Common myeloid progenitor, CD34-positive (primary cell): ENCODE measurements at regions not wholly inside any gene's neighbourhood (a gene's known extent, or its start where the extent isn't known, plus 50 kb on each side); places are given as distances from the start of the nearest gene placed in this dataset.

Experiments
- CTCF ChIA-PET: fragments of 350-600 bp; sonication (Branson Sonifier 250); formaldehyde crosslinking; loops from one replicate; lab custom pipeline; 2021; ENCODE audit warnings: antibody characterized with exemption; lab: Charles Lee
- POLR2A ChIA-PET: fragments of 350-600 bp; sonication (Branson Sonifier 250); formaldehyde crosslinking; loops from one replicate; lab custom pipeline; 2021; ENCODE audit warnings: antibody characterized with exemption; lab: Charles Lee
- DNase-seq, 3 donors: peaks; one replicate each; pipeline versions ENCODE4 v3.0.0 to v3.0.0-alpha.2; 2013
- H3K27ac ChIP-seq, 2 experiments: 1 replicate in 1 of 2; 2 replicates in 1 of 2; pipeline ENCODE4 v1.7.0; 2013; ENCODE audit warnings: inconsistent platforms in 2 of 2, low read length in 2 of 2, mild to moderate bottlenecking in 2 of 2, low read depth in 1 of 2, moderate library complexity in 1 of 2; ENCODE audit not compliant: severe bottlenecking in 2 of 2, insufficient read depth in 1 of 2, poor library complexity in 1 of 2
- H3K27me3 ChIP-seq, 5 experiments: replicated peaks in 2 of 5; 1 replicate in 3 of 5; 2 replicates in 2 of 5; pipeline versions ENCODE4 v1.6.1 to v1.7.0; 2013; ENCODE audit warnings: low read length in 4 of 5, mild to moderate bottlenecking in 2 of 5, moderate library complexity in 2 of 5, inconsistent platforms in 1 of 5; ENCODE audit not compliant: insufficient read depth in 5 of 5, control insufficient read depth in 4 of 5
- H3K36me3 ChIP-seq, 4 experiments: 1 replicate in 2 of 4; 2 replicates in 2 of 4; pipeline versions ENCODE4 v1.6.1 to v1.7.0; 2013; ENCODE audit warnings: low read length in 3 of 4, control low read depth in 1 of 4, mild to moderate bottlenecking in 1 of 4; ENCODE audit not compliant: control insufficient read depth in 4 of 4, insufficient read depth in 4 of 4
- H3K4me1 ChIP-seq, 4 experiments: 1 replicate in 3 of 4; 2 replicates in 1 of 4; pipeline versions ENCODE4 v1.6.1 to v1.7.1; 2013; ENCODE audit warnings: low read length in 3 of 4, mild to moderate bottlenecking in 3 of 4, control low read depth in 1 of 4, inconsistent platforms in 1 of 4, moderate library complexity in 1 of 4; ENCODE audit not compliant: control insufficient read depth in 4 of 4, insufficient read depth in 4 of 4; ENCODE audit errors: control extremely low read depth in 1 of 4
- H3K4me3 ChIP-seq, 7 experiments: 1 replicate in 4 of 7; 2 replicates in 3 of 7; pipeline versions ENCODE4 v1.5.1 to v1.7.0; 2013; ENCODE audit warnings: mild to moderate bottlenecking in 7 of 7, low read length in 6 of 7, moderate library complexity in 6 of 7, inconsistent platforms in 2 of 7, low read depth in 2 of 7, control low read depth in 1 of 7; ENCODE audit not compliant: insufficient read depth in 4 of 7, control insufficient read depth in 1 of 7; ENCODE audit errors: extremely low read depth in 1 of 7
- H3K9me3 ChIP-seq, 5 experiments: 1 replicate in 4 of 5; 2 replicates in 1 of 5; pipeline versions ENCODE4 v1.6.1 to v1.7.1; 2013; ENCODE audit warnings: low read length in 4 of 5, mild to moderate bottlenecking in 2 of 5, inconsistent platforms in 1 of 5, low read depth in 1 of 5, moderate library complexity in 1 of 5; ENCODE audit not compliant: control insufficient read depth in 4 of 5, insufficient read depth in 2 of 5; ENCODE audit errors: control extremely low read depth in 1 of 5
- WGBS: methylation state at CpG from one replicate; pipeline ENCODE4 v1.1.5; 2013; ENCODE audit not compliant: insufficient coverage; 5-methylcytosine and 5-hydroxymethylcytosine counted together

DNA sequence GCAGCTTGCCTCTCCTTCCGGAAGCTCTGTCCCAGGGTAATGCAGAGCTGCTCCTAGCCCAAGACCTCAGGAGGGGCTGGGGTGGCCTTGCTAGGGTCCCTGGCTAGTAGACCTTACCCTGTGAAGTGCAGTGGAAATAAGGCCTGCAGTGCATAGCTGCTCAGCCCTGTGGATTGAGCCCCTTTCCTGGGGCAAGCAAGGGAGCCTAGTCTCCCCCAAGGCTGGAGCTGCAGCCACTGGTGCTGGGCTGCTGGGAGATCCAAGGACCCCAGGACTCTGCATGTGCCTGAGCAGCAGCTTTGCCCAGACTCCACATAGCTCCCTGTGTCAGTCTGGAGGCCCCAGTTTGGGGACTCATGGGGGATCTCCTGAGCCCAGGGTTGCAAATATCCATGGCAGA is 57.9 kb downstream of the FANCF start:
- Histone ChIP-seq H3K4me3 (no peak overlapping the region), H3K4me1 (no peaks in the 10 kb centered on the region), H3K27ac (no peak overlapping the region), H3K9me3 (no peaks in the 10 kb centered on the region), H3K36me3 (no peaks in the 10 kb centered on the region), H3K27me3 (no peaks in the 10 kb centered on the region)
- WGBS: 89% methylated on average over 1 of the region's 1 CpG
- no peak for DNase-seq
- CTCF ChIA-PET: no interaction called here
- POLR2A ChIA-PET: no interaction called here

DNA sequence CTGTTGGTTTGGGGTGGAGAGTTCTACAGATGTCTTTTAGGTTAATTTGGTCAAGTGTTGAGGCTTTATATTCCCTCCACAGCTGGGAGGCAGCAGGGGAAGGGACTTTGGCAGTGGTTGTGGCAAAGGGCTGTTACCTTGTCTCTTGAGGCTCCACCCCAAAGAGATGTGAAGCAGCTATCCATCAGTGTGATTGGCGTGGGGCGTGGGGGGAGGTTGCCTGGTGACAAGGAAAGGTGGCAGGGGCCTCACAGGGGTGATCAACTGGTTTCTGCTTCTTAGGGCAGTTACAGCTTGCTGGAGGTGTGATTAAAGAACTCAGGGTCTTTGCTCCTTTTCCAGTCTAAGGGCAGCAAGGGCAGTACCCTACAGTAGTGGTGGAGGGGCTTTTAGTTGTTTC is 59.3 kb downstream of the FANCF start:
- no peaks in the 10 kb centered on the region for H3K4me1 ChIP-seq
- ChIA-PET CTCF (no interaction called here), POLR2A (no interaction called here)
- DNase-seq: no peak
- WGBS: 42% methylated on average over 2 of the region's 2 CpGs
- H3K9me3 ChIP-seq: no peaks in the 10 kb centered on the region
- no peaks in the 10 kb centered on the region for H3K27me3 ChIP-seq
- no peak overlapping the region for H3K27ac ChIP-seq
- H3K36me3 ChIP-seq: no peaks in the 10 kb centered on the region
- no peak overlapping the region for H3K4me3 ChIP-seq

DNA sequence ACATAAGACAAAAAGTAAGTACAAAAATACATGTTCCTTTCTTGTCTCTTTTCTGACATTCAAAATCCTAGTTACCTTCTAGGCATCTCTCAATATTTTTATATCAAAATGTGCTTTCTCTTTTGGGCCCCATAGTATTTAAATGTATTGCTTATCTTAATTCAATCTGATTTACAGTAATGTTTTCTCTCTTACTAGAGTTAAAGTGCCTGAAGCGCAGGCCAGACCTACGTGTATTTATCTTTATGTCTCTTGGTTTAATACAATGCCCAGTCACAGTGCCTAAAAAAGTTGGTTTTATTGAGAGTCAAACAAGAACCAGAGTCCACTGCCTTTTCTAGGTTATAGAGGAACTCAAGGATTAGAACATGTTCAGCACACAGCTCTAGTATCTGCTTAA is 64.3 kb downstream of the FANCF start:
- no peak overlapping the region for H3K4me3 ChIP-seq
- H3K27ac ChIP-seq: no peak overlapping the region
- no peak for DNase-seq
- ChIA-PET CTCF (interaction anchor here (1.0 kb wide), 1 partner anchor 224 kb away, joined by 3 read pairs; no protein-coding TSS in a partner anchor), POLR2A (no interaction called here)
- no peaks in the 10 kb centered on the region for H3K4me1 ChIP-seq
- no peaks in the 10 kb centered on the region for H3K36me3 ChIP-seq
- no peaks in the 10 kb centered on the region for H3K9me3 ChIP-seq
- WGBS: no CpG with 5 or more reads among the region's 2 CpGs
- no peaks in the 10 kb centered on the region for H3K27me3 ChIP-seq

DNA sequence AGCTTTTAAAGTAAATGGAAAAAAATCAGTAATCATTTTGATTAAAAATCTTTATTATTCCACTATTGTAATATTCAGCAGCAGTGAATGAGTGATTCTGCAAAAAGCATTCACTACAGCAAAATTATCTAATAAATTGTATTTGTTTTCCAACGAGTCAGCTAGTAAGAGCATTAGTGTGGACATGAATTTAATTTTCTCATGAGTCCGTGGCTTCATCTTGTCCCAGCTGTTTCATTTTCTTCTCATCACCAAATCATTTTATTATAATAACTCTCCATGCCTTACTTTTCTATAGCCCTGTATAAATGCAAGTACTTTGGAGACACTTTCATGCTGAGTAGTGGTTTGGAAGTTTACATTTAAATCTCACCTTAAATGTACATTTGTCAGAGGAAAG is 66.2 kb downstream of the FANCF start:
- Histone ChIP-seq H3K9me3 (no peaks in the 10 kb centered on the region), H3K27ac (no peak overlapping the region), H3K36me3 (no peaks in the 10 kb centered on the region), H3K27me3 (peaks cover 0 to 3% (median 0%) of the 10 kb centered on the region in 5 experiments), H3K4me3 (no peak overlapping the region), H3K4me1 (no peaks in the 10 kb centered on the region)
- POLR2A ChIA-PET: interaction anchor here (0.5 kb wide), 1 partner anchor 157 kb away, joined by 3 read pairs; no protein-coding TSS in a partner anchor
- DNase-seq: no peak
- CTCF ChIA-PET: no interaction called here
- WGBS: 100% methylated on average over 1 of the region's 2 CpGs

DNA sequence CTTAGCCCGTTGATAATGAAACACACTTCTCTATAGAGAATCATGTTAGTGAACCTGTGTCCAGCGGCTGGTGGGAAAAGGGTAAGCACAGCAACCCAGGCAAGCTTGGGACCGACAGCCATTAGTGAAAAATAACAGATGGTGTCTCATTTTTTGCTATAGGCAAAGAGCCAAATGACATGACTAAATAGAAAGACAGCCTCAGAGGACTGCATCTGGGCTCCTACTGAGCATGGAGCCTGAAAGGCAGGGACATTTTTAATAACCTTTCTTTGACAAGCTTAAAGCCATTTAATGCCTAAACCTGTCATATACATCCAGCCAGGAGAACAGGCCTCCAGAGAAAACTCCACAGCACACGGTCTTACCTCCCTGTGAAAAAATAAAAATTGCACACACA is 67.0 kb downstream of the FANCF start:
- DNase-seq: no peak
- H3K36me3 ChIP-seq: no peaks in the 10 kb centered on the region
- H3K4me3 ChIP-seq: no peak overlapping the region
- ChIA-PET CTCF (no interaction called here), POLR2A (interaction anchor here (0.5 kb wide), 1 partner anchor 158 kb away, joined by 3 read pairs; no protein-coding TSS in a partner anchor)
- no peak overlapping the region for H3K27ac ChIP-seq
- H3K27me3 ChIP-seq: peaks cover 0 to 3% (median 0%) of the 10 kb centered on the region in 5 experiments
- H3K4me1 ChIP-seq: no peaks in the 10 kb centered on the region
- whole genome bisulfite sequencing: 84% methylated on average over 3 of the region's 4 CpGs
- H3K9me3 ChIP-seq: no peaks in the 10 kb centered on the region

DNA sequence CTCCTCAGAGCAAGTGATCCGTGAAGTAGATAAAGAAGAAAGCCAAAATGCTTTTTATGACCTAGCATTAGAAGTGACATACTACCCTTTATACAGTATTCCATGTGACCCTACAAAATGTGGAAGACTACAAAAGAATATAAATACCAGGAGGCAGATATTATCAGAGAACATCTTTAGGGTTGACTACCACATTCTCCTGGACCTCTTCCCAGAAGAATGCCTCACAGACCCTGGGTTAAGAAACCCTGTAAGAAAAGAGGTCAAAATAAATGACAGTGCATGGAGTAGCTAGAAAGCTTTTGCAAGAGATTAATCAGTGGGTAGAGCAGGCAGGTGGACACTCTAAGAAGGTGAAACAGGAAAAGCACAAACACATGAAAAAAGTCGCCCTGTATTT is 69.2 kb downstream of the FANCF start:
- no peak for DNase-seq
- 100% methylated on average over 1 of the region's 2 CpGs for WGBS
- Histone ChIP-seq H3K9me3 (no peaks in the 10 kb centered on the region), H3K4me1 (no peaks in the 10 kb centered on the region), H3K27ac (no peak overlapping the region), H3K27me3 (peaks cover 0 to 3% (median 0%) of the 10 kb centered on the region in 5 experiments), H3K4me3 (no peak overlapping the region), H3K36me3 (no peaks in the 10 kb centered on the region)
- CTCF ChIA-PET: interaction anchor here (1.2 kb wide), 1 partner anchor 23 kb away, joined by 3 read pairs; no protein-coding TSS in a partner anchor
- POLR2A ChIA-PET: no interaction called here

DNA sequence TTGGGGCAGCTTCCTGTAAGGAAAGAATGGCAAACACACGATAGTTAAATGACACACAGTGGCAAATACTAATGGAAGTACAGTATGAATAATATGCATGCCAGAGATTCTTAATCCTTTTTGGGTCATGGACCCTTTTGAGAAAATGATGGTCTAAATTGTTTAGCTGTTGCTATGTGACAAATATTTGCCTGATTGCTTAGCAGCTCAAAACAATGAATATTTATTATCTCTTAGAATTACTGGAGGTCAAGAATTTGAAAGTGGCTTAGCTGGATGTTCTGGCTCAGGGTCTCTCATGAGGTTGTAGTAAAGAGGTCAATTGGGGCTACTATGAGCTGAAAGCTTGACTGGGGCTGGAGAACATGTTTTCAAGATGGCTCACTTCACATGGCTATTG is 69.7 kb downstream of the FANCF start:
- POLR2A ChIA-PET: no interaction called here
- DNase-seq: no peak
- no peaks in the 10 kb centered on the region for H3K36me3 ChIP-seq
- no peaks in the 10 kb centered on the region for H3K4me1 ChIP-seq
- H3K4me3 ChIP-seq: no peak overlapping the region
- CTCF ChIA-PET: interaction anchor here (1.0 to 1.2 kb wide), 2 partner anchors 23 to 28 kb away, joined by 3 read pairs; no protein-coding TSS in a partner anchor
- H3K27me3 ChIP-seq: peaks cover 0 to 3% (median 0%) of the 10 kb centered on the region in 5 experiments
- WGBS: 100% methylated on average over 1 of the region's 1 CpG
- no peaks in the 10 kb centered on the region for H3K9me3 ChIP-seq
- no peak overlapping the region for H3K27ac ChIP-seq
